ENCODE measurements at regions not wholly inside any gene's neighbourhood (a gene's known extent, or its start where the extent isn't known, plus 50 kb on each side); places are given as distances from the start of the nearest gene placed in this dataset.

DNA sequence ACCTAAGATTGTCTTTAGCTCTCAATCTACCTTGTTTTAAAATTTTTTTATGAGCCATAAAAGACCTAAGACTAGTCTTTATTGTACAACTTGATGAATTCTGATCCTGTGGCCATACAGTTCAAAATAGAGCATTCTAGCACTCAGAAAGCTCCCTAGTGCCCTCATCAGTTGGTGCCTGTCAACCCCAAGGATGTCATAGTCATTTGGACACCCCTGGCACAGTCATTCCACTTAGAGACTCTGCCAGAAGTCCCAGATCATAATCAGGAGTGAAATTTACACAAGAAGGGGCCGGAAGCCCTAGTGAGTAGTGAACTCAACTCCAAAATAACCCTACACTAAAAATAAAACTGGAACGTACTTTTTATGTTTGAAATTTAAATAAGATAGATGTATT lies 80.0 kb upstream of the INSIG1 start:
- Mint-ChIP-seq H3K4me1 (ENCODE audit: low read depth) (peaks cover 6% of the 10 kb centered on the region), H3K9me3 (no peaks in the 10 kb centered on the region), H3K27ac (no peak overlapping the region), H3K36me3 (ENCODE audit: low read depth) (no peaks in the 10 kb centered on the region), H3K4me3 (no peak overlapping the region), H3K27me3 (ENCODE audit: insufficient read depth) (no peaks in the 10 kb centered on the region)
- DNase-seq (ENCODE audit: low spot score): no peak
- intact Hi-C loops (cut with micrococcal nuclease): no loop called here

DNA sequence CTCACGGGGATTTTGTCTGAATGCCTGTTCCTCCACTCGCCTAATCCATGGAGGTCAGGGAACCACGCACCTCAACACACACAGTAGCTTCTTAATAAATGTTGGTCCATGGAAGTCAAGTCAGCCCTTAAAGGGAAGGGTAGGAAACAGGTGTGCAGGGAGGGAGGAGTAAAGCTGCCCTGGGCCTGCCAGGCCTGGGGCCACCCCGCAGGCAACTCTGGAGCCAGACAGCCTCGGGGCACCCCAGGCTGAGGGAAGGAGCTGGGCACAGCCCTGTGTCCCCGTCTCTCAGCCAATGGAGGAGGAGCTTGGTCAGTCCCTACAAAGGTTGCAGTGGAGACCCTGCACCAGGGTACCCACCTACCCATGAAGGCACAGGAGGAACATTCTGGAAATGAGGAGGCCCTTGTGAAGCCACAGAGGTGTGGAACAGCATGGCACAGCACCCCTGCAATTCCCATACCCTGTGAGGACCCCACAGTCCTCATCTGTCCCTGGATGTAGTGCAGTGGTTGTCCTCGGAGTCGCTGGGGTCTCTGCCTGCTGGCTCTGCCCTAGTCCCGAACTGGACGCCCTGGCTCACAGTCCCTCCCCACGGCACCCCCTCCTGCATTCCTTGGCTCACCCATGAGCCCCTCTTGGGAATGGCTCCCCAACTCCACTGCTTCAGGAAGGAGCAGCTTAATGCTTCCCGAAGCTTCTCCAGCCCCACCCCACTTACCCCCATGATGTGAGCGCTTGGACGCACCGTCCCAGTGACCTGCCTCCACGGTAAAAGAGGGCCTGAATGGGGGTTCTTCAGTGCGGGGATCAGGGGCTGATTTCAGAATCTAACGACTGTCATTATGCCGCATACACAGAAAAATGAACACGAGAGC lies 79.2 kb upstream of the INSIG1 start:
- H3K36me3 Mint-ChIP-seq (ENCODE audit: low read depth): no peaks in the 10 kb centered on the region
- DNase-seq (ENCODE audit: low spot score): no peak
- H3K4me1 Mint-ChIP-seq (ENCODE audit: low read depth): peaks cover 6% of the 10 kb centered on the region
- no peaks in the 10 kb centered on the region for H3K9me3 Mint-ChIP-seq
- H3K27me3 Mint-ChIP-seq (ENCODE audit: insufficient read depth): no peaks in the 10 kb centered on the region
- intact Hi-C loops (cut with micrococcal nuclease): no loop called here
- H3K27ac Mint-ChIP-seq: no peak overlapping the region
- no peak overlapping the region for H3K4me3 Mint-ChIP-seq

DNA sequence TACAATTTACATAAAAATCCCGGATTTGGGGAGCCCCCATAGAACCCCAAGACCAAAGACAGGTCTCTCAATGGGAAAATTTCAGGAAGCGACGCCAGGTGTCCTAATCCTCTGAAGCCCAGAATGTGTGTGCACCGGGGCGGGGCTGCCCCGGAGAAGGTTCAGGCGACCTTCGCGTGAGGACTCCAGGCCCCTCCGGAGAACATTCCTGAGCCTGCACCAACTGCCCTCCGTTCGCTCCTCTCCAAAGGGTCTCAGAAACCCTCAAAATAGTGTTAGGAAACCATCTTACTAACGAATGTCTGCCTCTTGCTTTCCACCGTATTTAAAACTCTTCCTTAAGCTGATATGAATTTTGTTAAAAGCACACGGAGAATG lies 78.5 kb upstream of the INSIG1 start:
- no peaks in the 10 kb centered on the region for H3K36me3 Mint-ChIP-seq (ENCODE audit: low read depth)
- intact Hi-C loops (cut with micrococcal nuclease): no loop called here
- H3K4me3 Mint-ChIP-seq: no peak overlapping the region
- H3K27ac Mint-ChIP-seq: no peak overlapping the region
- no peaks in the 10 kb centered on the region for H3K9me3 Mint-ChIP-seq
- peaks cover 4% of the 10 kb centered on the region for H3K27me3 Mint-ChIP-seq (ENCODE audit: insufficient read depth)
- H3K4me1 Mint-ChIP-seq (ENCODE audit: low read depth): peaks cover 6% of the 10 kb centered on the region
- DNase-seq (ENCODE audit: low spot score): no peak

DNA sequence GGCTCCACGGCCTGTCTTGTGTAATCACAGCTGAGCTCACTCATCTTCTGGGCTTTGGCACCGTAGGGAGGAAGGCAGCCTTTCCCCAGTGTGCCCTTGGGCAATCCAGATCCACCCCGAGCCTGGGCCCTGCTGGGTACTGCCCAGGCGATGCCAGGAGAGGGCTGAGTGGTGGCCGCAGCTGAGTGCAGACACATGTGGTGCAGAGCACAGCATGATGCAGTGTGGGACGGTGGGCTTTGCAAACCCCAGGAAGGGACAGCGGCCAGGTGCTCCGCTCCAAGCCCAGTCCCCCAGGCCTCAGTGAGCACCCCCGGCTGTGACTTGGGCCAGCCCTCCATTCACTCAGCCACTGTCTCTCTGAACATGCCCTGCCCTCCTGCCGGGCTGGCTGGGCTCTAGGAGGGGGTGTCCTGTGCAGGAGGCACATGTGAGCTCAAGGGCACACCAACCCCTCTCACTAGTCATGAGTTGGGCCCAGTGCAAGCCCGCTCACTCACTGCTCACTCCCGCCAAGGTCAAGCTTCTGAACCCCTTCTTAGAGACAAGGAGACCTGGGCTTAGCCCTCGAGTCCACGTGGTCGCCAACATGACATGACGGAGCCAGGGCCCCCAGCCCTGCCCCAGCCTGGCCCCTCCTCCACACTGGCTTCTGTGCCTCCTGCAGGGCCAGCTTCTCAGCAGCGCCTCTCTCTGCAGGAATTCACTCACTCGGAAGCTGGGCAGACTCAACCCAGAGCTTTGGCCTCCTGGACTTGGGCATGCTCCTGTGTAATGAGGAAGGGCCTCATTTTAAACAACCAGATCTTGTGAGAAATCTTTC lies 77.5 kb upstream of the INSIG1 start:
- intact Hi-C loops (cut with micrococcal nuclease): no loop called here
- no peak for DNase-seq (ENCODE audit: low spot score)
- H3K4me1 Mint-ChIP-seq (ENCODE audit: low read depth): peaks cover 6% of the 10 kb centered on the region
- peaks cover 7% of the 10 kb centered on the region for H3K27me3 Mint-ChIP-seq (ENCODE audit: insufficient read depth)
- H3K27ac Mint-ChIP-seq: no peak overlapping the region
- H3K9me3 Mint-ChIP-seq: no peaks in the 10 kb centered on the region
- no peaks in the 10 kb centered on the region for H3K36me3 Mint-ChIP-seq (ENCODE audit: low read depth)
- no peak overlapping the region for H3K4me3 Mint-ChIP-seq

DNA sequence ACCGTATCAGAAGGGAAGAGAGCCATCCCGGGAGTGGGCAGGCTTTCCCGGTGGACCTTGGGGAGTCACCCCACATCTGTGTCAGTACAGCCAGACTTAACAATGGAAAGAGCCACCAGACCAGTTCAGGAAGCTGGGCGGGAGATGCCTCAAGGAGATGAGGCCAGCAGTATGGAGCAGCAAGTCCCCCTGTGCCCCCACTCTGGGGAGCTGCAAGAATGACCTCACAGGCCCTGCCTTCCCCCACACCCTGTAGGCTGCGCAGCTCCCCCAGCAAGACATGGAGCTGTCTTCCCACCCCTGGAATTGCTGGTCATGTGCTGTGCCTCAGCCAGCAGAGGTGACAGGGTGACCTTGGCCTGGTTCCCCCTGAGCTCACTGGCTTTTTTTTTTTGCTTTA lies 76.8 kb upstream of the INSIG1 start:
- intact Hi-C loops (cut with micrococcal nuclease): no loop called here
- peaks cover 7% of the 10 kb centered on the region for H3K27me3 Mint-ChIP-seq (ENCODE audit: insufficient read depth)
- H3K36me3 Mint-ChIP-seq (ENCODE audit: low read depth): no peaks in the 10 kb centered on the region
- H3K9me3 Mint-ChIP-seq: no peaks in the 10 kb centered on the region
- H3K27ac Mint-ChIP-seq: no peak overlapping the region
- no peak overlapping the region for H3K4me3 Mint-ChIP-seq
- peaks cover 6% of the 10 kb centered on the region for H3K4me1 Mint-ChIP-seq (ENCODE audit: low read depth)
- DNase-seq (ENCODE audit: low spot score): no peak

DNA sequence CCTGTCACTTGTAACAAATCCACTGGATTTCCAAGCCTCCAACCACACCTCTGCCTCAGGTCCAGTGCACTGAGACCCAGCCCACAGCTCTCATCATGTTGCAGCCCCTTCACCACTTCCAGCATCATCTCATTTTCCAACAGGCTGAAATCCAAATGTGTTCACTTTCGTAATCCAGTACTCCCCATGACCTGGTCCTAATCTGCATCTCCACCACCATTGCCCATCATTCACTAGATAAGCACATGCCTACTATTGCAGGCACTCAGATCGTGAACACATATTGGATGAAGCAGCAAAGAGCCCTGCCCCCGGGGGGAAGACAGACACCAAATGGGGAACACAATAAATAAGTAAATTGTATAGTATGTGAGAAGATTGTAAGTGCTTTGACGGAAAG lies 76.1 kb upstream of the INSIG1 start:
- Mint-ChIP-seq H3K36me3 (ENCODE audit: low read depth) (no peaks in the 10 kb centered on the region), H3K4me1 (ENCODE audit: low read depth) (peaks cover 6% of the 10 kb centered on the region), H3K9me3 (no peaks in the 10 kb centered on the region), H3K4me3 (no peak overlapping the region), H3K27ac (no peak overlapping the region), H3K27me3 (ENCODE audit: insufficient read depth) (peaks cover 7% of the 10 kb centered on the region)
- DNase-seq (ENCODE audit: low spot score): no peak
- intact Hi-C loops (cut with micrococcal nuclease): no loop called here

DNA sequence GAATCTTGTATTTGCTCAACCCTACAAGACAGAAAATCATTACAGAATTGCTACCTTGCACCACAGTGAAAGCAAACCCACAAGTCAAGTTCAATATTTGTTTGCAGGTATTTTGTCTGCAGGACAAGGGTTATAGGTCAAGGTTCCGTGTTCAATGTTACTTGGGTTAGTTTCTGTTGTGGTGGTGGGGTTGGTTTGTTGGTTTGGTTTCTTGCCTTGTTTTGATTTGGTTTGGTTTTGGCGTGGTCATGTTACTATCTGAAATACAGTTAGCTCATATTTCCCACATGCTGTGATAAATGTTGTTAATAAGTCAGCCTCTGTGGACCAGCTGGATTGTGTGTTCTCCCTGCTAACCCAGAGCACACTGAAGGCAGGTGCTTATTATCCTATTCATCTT lies 75.6 kb upstream of the INSIG1 start:
- intact Hi-C loops (cut with micrococcal nuclease): no loop called here

DNA sequence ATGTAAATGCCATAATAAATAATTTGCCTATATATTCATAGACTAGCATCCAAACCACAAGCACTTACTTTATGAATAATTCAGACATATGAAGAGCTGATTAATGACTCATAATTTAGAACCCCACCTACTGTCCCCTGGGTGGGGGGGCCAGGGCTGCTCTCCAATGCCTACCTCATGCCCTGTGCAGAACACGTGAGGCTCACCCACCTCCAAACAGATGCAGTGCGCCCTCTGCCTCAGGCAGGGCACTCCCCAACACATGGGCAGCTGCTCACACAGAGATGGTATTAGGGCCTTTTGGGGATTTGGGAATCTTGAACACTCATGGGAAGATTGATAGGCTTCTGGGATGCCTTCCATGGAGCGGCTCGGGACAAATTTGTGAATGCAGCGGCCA lies 75.1 kb upstream of the INSIG1 start:
- DNase-seq (ENCODE audit: low spot score): no peak
- Mint-ChIP-seq H3K9me3 (no peaks in the 10 kb centered on the region), H3K27ac (no peak overlapping the region), H3K36me3 (ENCODE audit: low read depth) (no peaks in the 10 kb centered on the region), H3K27me3 (ENCODE audit: insufficient read depth) (peaks cover 12% of the 10 kb centered on the region), H3K4me3 (no peak overlapping the region), H3K4me1 (ENCODE audit: low read depth) (peaks cover 6% of the 10 kb centered on the region)
- intact Hi-C loops (cut with micrococcal nuclease): no loop called here

More for the DNA sequence above, 75.6 kb upstream of the INSIG1 start:
- no peak for DNase-seq (ENCODE audit: low spot score)
- H3K4me1 Mint-ChIP-seq (ENCODE audit: low read depth): peaks cover 6% of the 10 kb centered on the region
- H3K36me3 Mint-ChIP-seq (ENCODE audit: low read depth): no peaks in the 10 kb centered on the region
- no peaks in the 10 kb centered on the region for H3K9me3 Mint-ChIP-seq
- no peak overlapping the region for H3K4me3 Mint-ChIP-seq
- H3K27ac Mint-ChIP-seq: no peak overlapping the region
- H3K27me3 Mint-ChIP-seq (ENCODE audit: insufficient read depth): peaks cover 8% of the 10 kb centered on the region

DNA sequence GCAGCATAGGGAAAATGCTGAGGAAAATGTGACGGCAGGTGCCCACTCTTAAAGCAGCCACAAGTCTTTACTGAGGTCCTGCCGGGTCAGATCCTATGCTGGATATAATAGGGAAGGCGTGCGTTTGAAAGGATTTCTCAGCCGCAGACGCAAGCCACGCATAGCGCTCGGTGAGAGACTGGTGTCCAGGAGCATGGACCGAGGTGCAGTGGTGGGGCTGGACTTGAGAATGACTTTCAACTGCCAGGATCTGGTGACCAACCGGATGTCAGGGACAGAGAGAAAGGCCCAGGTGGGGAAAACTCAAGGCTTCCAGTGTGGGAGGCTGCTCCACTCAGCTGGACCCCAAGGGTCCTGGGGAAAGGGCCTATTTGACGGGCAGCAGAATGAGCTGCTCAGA lies 74.7 kb upstream of the INSIG1 start:
- no peaks in the 10 kb centered on the region for H3K9me3 Mint-ChIP-seq
- intact Hi-C loops (cut with micrococcal nuclease): no loop called here
- no peaks in the 10 kb centered on the region for H3K36me3 Mint-ChIP-seq (ENCODE audit: low read depth)
- H3K4me1 Mint-ChIP-seq (ENCODE audit: low read depth): peaks cover 6% of the 10 kb centered on the region
- no peak overlapping the region for H3K27ac Mint-ChIP-seq
- H3K27me3 Mint-ChIP-seq (ENCODE audit: insufficient read depth): peaks cover 12% of the 10 kb centered on the region
- no peak for DNase-seq (ENCODE audit: low spot score)
- H3K4me3 Mint-ChIP-seq: no peak overlapping the region

DNA sequence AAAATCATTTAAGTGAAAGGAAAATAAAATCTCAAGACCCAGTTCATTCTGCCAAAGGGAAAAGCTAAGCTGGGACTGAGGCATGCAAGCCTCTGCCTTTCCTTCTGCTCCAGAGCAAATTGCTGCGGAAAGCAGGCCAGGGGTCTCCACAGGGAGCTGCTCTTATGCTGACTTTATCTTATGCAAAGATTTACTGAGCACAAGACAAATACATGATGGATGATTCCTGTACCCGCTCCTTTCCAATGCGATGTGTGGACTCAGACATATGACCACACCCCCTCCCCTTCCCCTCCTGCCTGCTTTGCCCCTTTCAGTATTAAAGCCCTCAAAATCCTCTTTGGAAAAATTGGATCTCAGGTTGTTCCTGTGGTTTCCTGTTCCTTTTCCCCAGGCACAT lies 74.2 kb upstream of the INSIG1 start:
- peaks cover 12% of the 10 kb centered on the region for H3K27me3 Mint-ChIP-seq (ENCODE audit: insufficient read depth)
- intact Hi-C loops (cut with micrococcal nuclease): no loop called here
- no peak overlapping the region for H3K4me3 Mint-ChIP-seq
- H3K9me3 Mint-ChIP-seq: no peaks in the 10 kb centered on the region
- H3K36me3 Mint-ChIP-seq (ENCODE audit: low read depth): no peaks in the 10 kb centered on the region
- no peak overlapping the region for H3K27ac Mint-ChIP-seq
- no peak for DNase-seq (ENCODE audit: low spot score)
- H3K4me1 Mint-ChIP-seq (ENCODE audit: low read depth): peaks cover 6% of the 10 kb centered on the region

DNA sequence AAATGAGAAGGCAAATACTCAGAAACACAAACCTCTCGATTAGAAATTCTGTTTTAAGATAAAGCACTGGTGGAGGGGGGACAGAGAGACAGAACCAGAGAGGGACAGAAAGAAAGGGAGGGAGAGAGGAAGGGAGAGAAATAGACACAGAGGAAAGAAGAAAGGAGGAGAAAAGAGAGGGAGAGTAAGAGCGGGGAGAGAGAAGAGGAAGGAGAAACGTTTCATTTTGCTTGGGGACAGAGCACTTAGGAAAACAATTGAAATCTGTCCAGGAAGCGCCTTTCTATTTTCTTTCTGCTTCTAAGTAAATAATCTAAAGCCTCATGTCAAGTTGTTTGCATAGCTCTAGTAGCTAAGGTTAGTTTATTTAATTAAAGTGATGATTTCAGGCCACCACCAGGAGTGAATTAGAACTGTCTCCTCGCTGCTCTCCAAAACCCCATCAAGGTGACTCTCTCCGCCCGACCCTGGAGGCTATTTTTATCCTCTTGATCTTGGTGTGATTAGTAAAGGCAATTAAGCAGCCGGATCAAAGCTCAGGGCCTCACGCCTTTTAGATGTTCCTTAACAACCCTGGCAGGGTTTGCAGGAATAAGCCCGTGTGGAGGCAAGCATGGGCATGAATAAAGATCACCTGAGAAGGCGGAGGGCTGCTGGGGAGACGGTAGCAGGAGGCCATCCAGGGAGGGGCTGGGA lies 73.4 kb upstream of the INSIG1 start:
- intact Hi-C loops (cut with micrococcal nuclease): no loop called here
- DNase-seq (ENCODE audit: low spot score): no peak
- H3K27ac Mint-ChIP-seq: no peak overlapping the region
- no peak overlapping the region for H3K4me3 Mint-ChIP-seq
- peaks cover 6% of the 10 kb centered on the region for H3K4me1 Mint-ChIP-seq (ENCODE audit: low read depth)
- peaks cover 12% of the 10 kb centered on the region for H3K27me3 Mint-ChIP-seq (ENCODE audit: insufficient read depth)
- H3K36me3 Mint-ChIP-seq (ENCODE audit: low read depth): no peaks in the 10 kb centered on the region
- no peaks in the 10 kb centered on the region for H3K9me3 Mint-ChIP-seq

DNA sequence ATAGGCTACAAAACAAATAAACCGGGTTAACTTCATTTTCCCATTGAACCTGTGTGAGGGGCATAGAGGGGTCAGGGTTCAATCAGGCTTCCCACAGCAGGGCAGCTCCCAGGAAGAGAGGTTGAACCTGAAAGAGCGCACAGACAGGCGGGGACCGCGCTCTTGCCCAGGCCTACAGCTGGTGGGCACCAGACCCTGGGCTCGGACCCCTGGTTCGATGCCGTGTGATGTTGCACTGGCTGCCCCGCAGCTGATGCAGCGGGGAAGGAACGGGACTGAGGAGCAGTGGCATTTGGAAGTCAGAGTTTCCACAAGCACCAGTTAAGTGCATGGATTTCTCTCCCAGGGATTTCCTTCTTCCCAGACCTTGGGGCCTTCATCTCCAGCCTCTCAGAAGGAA lies 72.6 kb upstream of the INSIG1 start:
- Mint-ChIP-seq H3K4me1 (ENCODE audit: low read depth) (peaks cover 6% of the 10 kb centered on the region), H3K27me3 (ENCODE audit: insufficient read depth) (peaks cover 12% of the 10 kb centered on the region), H3K36me3 (ENCODE audit: low read depth) (no peaks in the 10 kb centered on the region), H3K9me3 (no peaks in the 10 kb centered on the region), H3K27ac (no peak overlapping the region), H3K4me3 (no peak overlapping the region)
- DNase-seq (ENCODE audit: low spot score): no peak
- intact Hi-C loops (cut with micrococcal nuclease): no loop called here

DNA sequence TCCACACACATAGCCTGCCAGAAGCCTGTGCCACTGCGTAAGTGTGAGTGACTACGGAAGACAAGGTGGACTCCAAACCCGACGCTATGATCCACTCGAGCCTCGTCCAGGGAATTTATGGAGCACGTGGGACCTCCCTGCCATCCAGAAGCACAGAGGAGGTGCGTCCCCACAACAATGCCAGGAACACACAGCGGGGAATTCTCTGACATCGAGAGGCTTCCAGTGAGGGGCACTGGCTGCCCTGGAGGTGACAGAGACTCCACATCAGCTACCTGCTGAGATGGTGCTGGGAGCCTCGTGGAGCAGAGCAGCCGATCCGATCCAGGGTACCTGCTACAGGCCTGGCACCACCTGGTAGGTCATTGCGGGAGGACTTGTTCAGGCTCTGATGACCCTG lies 72.2 kb upstream of the INSIG1 start:
- Mint-ChIP-seq H3K4me1 (ENCODE audit: low read depth) (peaks cover 6% of the 10 kb centered on the region), H3K9me3 (no peaks in the 10 kb centered on the region)
- intact Hi-C loops (cut with micrococcal nuclease): no loop called here

More for the DNA sequence above, 72.2 kb upstream of the INSIG1 start:
- Mint-ChIP-seq H3K27me3 (ENCODE audit: insufficient read depth) (peaks cover 12% of the 10 kb centered on the region), H3K27ac (no peak overlapping the region), H3K36me3 (ENCODE audit: low read depth) (no peaks in the 10 kb centered on the region), H3K4me3 (no peak overlapping the region)
- DNase-seq (ENCODE audit: low spot score): no peak
